Heart right ventricle (tissue), 16 donors: ENCODE measurements at regions not wholly inside any gene's neighbourhood (a gene's known extent, or its start where the extent isn't known, plus 50 kb on each side); places are given as distances from the start of the nearest gene placed in this dataset.

Experiments used
- ATAC-seq, 8 donors: fragments of 200-7000 bp; cut with Tn5 transposase; one replicate each; pipeline ENCODE4 v1.9.1; 2020; ENCODE audit warnings: mild to moderate bottlenecking in 8 of 8, moderate library complexity in 8 of 8, moderate number of reproducible peaks in 1 of 8
- DNase-seq, 2 donors: peaks; one replicate each; pipeline ENCODE4 v3.0.0-alpha.2; 2020
- H3K27ac ChIP-seq, 10 donors: fragments of 200-600 bp; sonication (generic) in 2 of 10; one replicate each; pipeline versions ENCODE4 v1.5.0 to v1.8.0; 2020 to 2022; ENCODE audit warnings: mild to moderate bottlenecking in 3 of 10
- H3K27me3 ChIP-seq, 7 donors: fragments of 200-600 bp; one replicate each; pipeline ENCODE4 v1.8.0; 2021 to 2022; ENCODE audit warnings: mild to moderate bottlenecking in 2 of 7
- H3K36me3 ChIP-seq, 9 donors: fragments of 200-600 bp; sonication (generic) in 1 of 9; one replicate each; pipeline versions ENCODE4 v1.5.0 to v1.8.0; 2020 to 2022; ENCODE audit warnings: mild to moderate bottlenecking in 2 of 9
- H3K4me1 ChIP-seq, 9 donors: fragments of 200-600 bp; sonication (generic) in 1 of 9; one replicate each; pipeline versions ENCODE4 v1.5.0 to v1.8.0; 2020 to 2022; ENCODE audit warnings: mild to moderate bottlenecking in 4 of 9
- H3K4me3 ChIP-seq, 10 donors: fragments of 200-600 bp; sonication (generic) in 2 of 10; one replicate each; pipeline versions ENCODE4 v1.5.0 to v1.8.0; 2020 to 2022; ENCODE audit warnings: mild to moderate bottlenecking in 7 of 10, moderate library complexity in 2 of 10
- H3K9me3 ChIP-seq, 11 donors: fragments of 200-600 bp in 10 of 11; sonication (generic) in 2 of 11; one replicate each; pipeline versions ENCODE4 v1.5.0 to v1.8.0; 2013 to 2022; ENCODE audit warnings: mild to moderate bottlenecking in 2 of 11, control low read depth in 1 of 11, moderate library complexity in 1 of 11
- WGBS, 2 donors: extraction: QIAGEN DNeasy Blood & Tissue Kit; methylation state at CpG; one replicate each; pipeline ENCODE4 v1.1.7; 2013; ENCODE audit warnings: inconsistent platforms in 1 of 2; 5-methylcytosine and 5-hydroxymethylcytosine counted together
- intact Hi-C, 10 donors: fragments of 100-400 bp; cut with DNase I; formaldehyde crosslinking; loops; one replicate each; pipeline versions ENCODE4 v1.11.1 to v1.14.2; 2022
- TF ChIP-seq, protein P1 (sequence below), 9 donors: fragments of 200-600 bp; sonication (generic) in 2 of 9; IDR thresholded peaks; one replicate each; pipeline versions ENCODE4 v1.5.0 to v1.8.0; 2021 to 2022; ENCODE audit warnings: antibody characterized with exemption in 9 of 9, mild to moderate bottlenecking in 5 of 9, moderate library complexity in 1 of 9
- donor health status: Arrhythmogenic right ventricular cardiomyopathy.
- donor health status: ischemic (EF 13 %, LVEDD 7.1; RV severe dilation, severe dysfunction).
- donor health status: healthy with polysubstance abuse.
- donor health status: DM: no; HTN: yes; CAD: no.
- donor health status: DM: no; HTN: no; CAD: no.
- donor health status: ischemic (EF 25% LVEDD 6.9; RV normal size, moderate dysfunction).
- donor health status: ischemic (EF 25% LVEDD 5.7; RV mildly dilated, moderate dysfunction).
- donor health status: healthy.
- donor health status: DM: yes; HTN: yes; CAD: no.
- donor health status: Ischemic cardiomyopathy.
- donor health status: ischemic (EF 35%, LVEDD 5.7; RV mildly dilated, moderate dysfunction).
- donor health status: nonischemic (EF 11% LVEDD 7.7; RV severe dilation, severe dysfunction).
- donor health status: DM: yes; HTN: yes; CAD: no.
- donor health status: PGD.
- donor health status: ischemic (EF 29% LVEDD 5.4; RV normal size, mild dysfunction).
- donor health status: nonischemic (EF 23%, LVEDD 6.1; RV moderate dilation, normal function).

DNA sequence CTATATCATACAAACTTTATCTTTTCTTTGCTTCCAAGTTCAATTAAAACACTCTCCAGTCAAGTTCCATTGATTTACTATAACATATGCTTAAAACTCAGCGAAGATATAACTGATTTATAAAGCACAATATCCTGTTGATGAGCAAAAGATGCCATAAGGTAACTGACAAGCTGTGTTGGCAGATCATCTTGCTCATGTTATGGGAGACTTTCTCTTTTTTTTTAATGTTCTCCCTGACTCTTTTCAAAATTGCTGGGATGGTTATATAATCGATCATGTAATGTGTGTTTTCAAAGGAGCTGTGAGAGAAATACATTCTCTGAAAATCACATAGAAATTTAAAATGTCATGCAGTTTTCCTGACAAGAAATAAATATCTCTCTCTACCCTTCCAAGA is 293.5 kb downstream of the MED10 start:
- TF ChIP-seq, protein P1, sequence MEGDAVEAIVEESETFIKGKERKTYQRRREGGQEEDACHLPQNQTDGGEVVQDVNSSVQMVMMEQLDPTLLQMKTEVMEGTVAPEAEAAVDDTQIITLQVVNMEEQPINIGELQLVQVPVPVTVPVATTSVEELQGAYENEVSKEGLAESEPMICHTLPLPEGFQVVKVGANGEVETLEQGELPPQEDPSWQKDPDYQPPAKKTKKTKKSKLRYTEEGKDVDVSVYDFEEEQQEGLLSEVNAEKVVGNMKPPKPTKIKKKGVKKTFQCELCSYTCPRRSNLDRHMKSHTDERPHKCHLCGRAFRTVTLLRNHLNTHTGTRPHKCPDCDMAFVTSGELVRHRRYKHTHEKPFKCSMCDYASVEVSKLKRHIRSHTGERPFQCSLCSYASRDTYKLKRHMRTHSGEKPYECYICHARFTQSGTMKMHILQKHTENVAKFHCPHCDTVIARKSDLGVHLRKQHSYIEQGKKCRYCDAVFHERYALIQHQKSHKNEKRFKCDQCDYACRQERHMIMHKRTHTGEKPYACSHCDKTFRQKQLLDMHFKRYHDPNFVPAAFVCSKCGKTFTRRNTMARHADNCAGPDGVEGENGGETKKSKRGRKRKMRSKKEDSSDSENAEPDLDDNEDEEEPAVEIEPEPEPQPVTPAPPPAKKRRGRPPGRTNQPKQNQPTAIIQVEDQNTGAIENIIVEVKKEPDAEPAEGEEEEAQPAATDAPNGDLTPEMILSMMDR (IDR thresholded peaks at IDR 0.05): no peak
- DNase-seq (no peak), ATAC-seq (no peak)
- intact Hi-C loops: no loop called here
- 69 to 85% methylated on average over 2 of the region's 2 CpGs for WGBS, 2 donors
- no peaks in the 10 kb centered on the region for H3K36me3 ChIP-seq
- H3K4me1 ChIP-seq: no peaks in the 10 kb centered on the region
- no peak overlapping the region for H3K27ac ChIP-seq
- no peak overlapping the region for H3K4me3 ChIP-seq
- H3K27me3 ChIP-seq: no peaks in the 10 kb centered on the region
- no peaks in the 10 kb centered on the region for H3K9me3 ChIP-seq

DNA sequence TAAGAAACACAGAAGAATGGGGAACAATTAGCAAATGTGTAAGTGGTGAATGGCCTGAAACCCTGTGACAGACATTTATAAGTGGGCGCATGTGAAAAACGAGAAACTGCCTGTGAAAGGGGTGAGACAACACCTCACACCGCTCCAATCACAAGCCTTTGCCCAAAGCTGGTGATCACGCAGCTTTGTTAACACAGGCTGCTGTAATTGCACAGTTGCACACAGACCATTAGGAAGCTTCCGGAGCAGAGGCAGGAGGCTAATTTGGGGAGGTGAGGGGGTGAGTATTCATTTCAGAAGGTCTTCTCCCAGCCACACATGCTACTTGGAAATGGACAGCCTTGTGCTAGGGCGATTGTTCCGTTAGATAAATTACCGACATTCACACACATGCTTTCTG is 294.0 kb downstream of the MED10 start:
- intact Hi-C loops: no loop called here
- DNase-seq: no peak
- no peaks in the 10 kb centered on the region for H3K27me3 ChIP-seq
- TF ChIP-seq, protein P1 (IDR thresholded peaks at IDR 0.05): no peak
- H3K9me3 ChIP-seq: no peaks in the 10 kb centered on the region
- ATAC-seq: no peak
- H3K4me1 ChIP-seq: no peaks in the 10 kb centered on the region
- WGBS, 2 donors: 82 to 85% methylated on average over 8 of the region's 8 CpGs
- H3K36me3 ChIP-seq: no peaks in the 10 kb centered on the region
- no peak overlapping the region for H3K27ac ChIP-seq
- H3K4me3 ChIP-seq: no peak overlapping the region

DNA sequence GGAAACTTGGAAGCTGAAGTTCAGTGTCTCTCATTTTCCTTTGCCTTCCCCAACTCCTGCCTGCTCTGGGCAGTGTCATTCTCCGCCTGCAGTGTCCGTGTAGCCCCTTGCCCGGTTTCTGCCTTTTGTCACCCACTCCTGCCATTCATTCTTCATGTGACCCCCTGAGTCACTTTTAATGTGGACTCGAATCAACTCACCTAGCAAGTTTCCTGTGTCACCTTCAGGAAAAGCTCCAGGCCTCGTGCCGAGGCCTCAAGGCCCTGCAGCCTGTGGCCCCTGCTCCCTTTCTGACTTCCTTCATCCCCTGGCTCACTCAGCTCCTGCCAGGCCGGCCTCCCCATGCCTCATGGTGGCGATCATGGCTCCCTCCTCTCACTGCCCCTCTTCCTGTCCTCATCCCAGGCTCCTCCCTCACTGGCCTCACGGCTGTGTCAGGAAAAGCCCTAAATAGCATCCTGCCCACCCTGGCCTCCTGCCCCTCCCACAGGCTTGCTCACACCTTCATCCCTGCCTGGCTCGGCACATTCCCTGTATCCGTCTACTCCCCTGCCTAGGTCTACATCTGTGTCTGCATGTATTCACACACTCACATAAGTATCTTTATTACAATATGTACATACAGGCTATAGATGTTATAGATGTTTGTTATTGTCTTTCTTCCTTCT is 294.9 kb downstream of the MED10 start:
- Histone ChIP-seq H3K27ac (no peak overlapping the region), H3K9me3 (no peaks in the 10 kb centered on the region), H3K4me1 (no peaks in the 10 kb centered on the region), H3K36me3 (no peaks in the 10 kb centered on the region), H3K27me3 (peaks cover 0 to 3% (median 0%) of the 10 kb centered on the region in 7 donors), H3K4me3 (no peak overlapping the region)
- ATAC-seq (no peak), DNase-seq (no peak)
- intact Hi-C loops: no loop called here
- 52% methylated on average over 11 of the region's 11 CpGs for WGBS, 2 donors
- TF ChIP-seq, protein P1 (IDR thresholded peaks at IDR 0.05): no peak

DNA sequence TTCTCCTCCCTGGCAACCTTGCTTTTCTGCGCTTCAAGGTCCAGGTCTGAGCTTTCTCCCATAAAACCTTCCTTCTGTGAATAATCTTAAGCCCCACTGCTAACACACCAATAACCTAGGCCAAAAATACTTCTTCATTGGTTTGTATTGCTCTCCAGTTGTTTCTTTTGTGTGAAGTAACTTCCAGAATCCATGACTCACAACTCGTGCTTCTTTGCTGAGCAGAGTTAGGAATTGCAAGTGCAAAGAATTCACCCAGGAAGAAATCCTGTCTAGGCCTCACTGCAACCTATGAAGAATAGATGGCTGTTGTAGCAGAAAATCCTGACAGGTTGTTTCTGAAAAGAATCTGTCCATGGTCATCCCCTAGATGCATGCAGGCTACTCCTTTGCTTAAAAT is 295.7 kb downstream of the MED10 start:
- no peaks in the 10 kb centered on the region for H3K4me1 ChIP-seq
- TF ChIP-seq, protein P1 (IDR thresholded peaks at IDR 0.05): no peak
- peaks cover 0 to 3% (median 0%) of the 10 kb centered on the region in 7 donors for H3K27me3 ChIP-seq
- 80 to 95% methylated on average over 2 of the region's 2 CpGs for WGBS, 2 donors
- intact Hi-C loops: no loop called here
- no peak overlapping the region for H3K27ac ChIP-seq
- ATAC-seq (no peak), DNase-seq (no peak)
- no peaks in the 10 kb centered on the region for H3K36me3 ChIP-seq
- no peak overlapping the region for H3K4me3 ChIP-seq
- H3K9me3 ChIP-seq: no peaks in the 10 kb centered on the region
